Esophagus squamous epithelium (tissue), 5 donors: ENCODE measurements at regions not wholly inside any gene's neighbourhood (a gene's known extent, or its start where the extent isn't known, plus 50 kb on each side); places are given as distances from the start of the nearest gene placed in this dataset.

Experiments
- DNase-seq: peaks from one replicate; lab custom pipeline; 2025; lab: John Stamatoyannopoulos, UW
- H3K27ac ChIP-seq, 4 donors: fragments of 200-600 bp; sonication (generic); one replicate each; pipeline ENCODE4 v1.5.1; 2016 to 2019; ENCODE audit warnings: mild to moderate bottlenecking in 1 of 4
- H3K27me3 ChIP-seq, 4 donors: fragments of 200-600 bp; sonication (generic); 1 replicate in 3 of 4; 2 replicates in 1 of 4; pipeline versions ENCODE4 v1.5.1 to v1.6.0; 2017 to 2021; ENCODE audit warnings: antibody characterized with exemption in 1 of 4
- H3K36me3 ChIP-seq, 3 donors: fragments of 200-600 bp; sonication (generic); one replicate each; pipeline ENCODE4 v1.5.1; 2016 to 2019
- H3K4me1 ChIP-seq, 3 donors: fragments of 200-600 bp; sonication (generic); one replicate each; pipeline ENCODE4 v1.5.1; 2017 to 2019
- H3K4me3 ChIP-seq, 4 donors: fragments of 200-600 bp; sonication (generic); 1 replicate in 3 of 4; 2 replicates in 1 of 4; pipeline ENCODE4 v1.5.1; 2016 to 2019; ENCODE audit warnings: mild to moderate bottlenecking in 2 of 4, moderate library complexity in 1 of 4
- H3K9me3 ChIP-seq, 3 donors: fragments of 200-600 bp; sonication (generic); one replicate each; pipeline ENCODE4 v1.5.1; 2016 to 2019
- POLR2A ChIP-seq, 4 donors: fragments of 450-650 bp; IDR thresholded peaks; one replicate each; pipeline ENCODE4 v1.6.1; 2017; ENCODE audit warnings: antibody characterized with exemption in 4 of 4, mild to moderate bottlenecking in 4 of 4, moderate library complexity in 3 of 4
- WGBS, 2 donors: methylation state at CpG; one replicate each; pipeline ENCODE4 v1.1.5; 2018; 5-methylcytosine and 5-hydroxymethylcytosine counted together
- intact Hi-C: fragments of 100-400 bp; cut with DNase I; formaldehyde crosslinking; loops from one replicate; pipeline ENCODE4 v1.15.0; 2022
- TF ChIP-seq, protein P1 (sequence below), 6 experiments: fragments of 450-650 bp in 4 of 6; fragments of 200-600 bp in 2 of 6; sonication (generic) in 2 of 6; IDR thresholded peaks; one replicate each; pipeline ENCODE4 v1.5.1; 2016 to 2019; ENCODE audit warnings: antibody characterized with exemption in 6 of 6, mild to moderate bottlenecking in 4 of 6, moderate library complexity in 4 of 6
- donor health status: DM: yes; HTN: yes; CAD: no.

DNA sequence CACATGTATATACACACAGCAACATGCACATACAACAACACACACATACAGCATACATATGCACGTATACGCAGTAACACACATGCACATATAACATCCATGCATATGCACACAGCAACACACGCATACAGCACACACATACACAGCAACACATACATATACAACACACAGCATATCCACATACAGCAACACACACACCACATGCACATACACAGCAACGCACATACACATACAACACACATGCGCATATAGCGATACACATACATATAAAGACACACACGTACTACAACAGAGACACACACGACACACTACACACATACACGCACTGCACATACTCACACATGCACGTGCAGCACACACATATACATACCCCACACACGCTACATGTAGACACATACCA is 187.8 kb downstream of the GLI2 start:
- H3K9me3 ChIP-seq: no peaks in the 10 kb centered on the region
- H3K27me3 ChIP-seq: peaks cover 0 to 28% (median 0%) of the 10 kb centered on the region in 4 donors
- no peak overlapping the region for H3K4me3 ChIP-seq
- intact Hi-C loops: no loop called here
- no peak overlapping the region for H3K27ac ChIP-seq
- H3K36me3 ChIP-seq: no peaks in the 10 kb centered on the region
- TF ChIP-seq POLR2A (IDR thresholded peaks at IDR 0.05): no peak
- TF ChIP-seq, protein P1, sequence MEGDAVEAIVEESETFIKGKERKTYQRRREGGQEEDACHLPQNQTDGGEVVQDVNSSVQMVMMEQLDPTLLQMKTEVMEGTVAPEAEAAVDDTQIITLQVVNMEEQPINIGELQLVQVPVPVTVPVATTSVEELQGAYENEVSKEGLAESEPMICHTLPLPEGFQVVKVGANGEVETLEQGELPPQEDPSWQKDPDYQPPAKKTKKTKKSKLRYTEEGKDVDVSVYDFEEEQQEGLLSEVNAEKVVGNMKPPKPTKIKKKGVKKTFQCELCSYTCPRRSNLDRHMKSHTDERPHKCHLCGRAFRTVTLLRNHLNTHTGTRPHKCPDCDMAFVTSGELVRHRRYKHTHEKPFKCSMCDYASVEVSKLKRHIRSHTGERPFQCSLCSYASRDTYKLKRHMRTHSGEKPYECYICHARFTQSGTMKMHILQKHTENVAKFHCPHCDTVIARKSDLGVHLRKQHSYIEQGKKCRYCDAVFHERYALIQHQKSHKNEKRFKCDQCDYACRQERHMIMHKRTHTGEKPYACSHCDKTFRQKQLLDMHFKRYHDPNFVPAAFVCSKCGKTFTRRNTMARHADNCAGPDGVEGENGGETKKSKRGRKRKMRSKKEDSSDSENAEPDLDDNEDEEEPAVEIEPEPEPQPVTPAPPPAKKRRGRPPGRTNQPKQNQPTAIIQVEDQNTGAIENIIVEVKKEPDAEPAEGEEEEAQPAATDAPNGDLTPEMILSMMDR (IDR thresholded peaks at IDR 0.05): no peak
- 93 to 96% methylated on average over 11 of the region's 11 CpGs for WGBS, 2 donors
- no peak for DNase-seq
- H3K4me1 ChIP-seq: peaks cover 0 to 16% (median 4%) of the 10 kb centered on the region in 3 donors

DNA sequence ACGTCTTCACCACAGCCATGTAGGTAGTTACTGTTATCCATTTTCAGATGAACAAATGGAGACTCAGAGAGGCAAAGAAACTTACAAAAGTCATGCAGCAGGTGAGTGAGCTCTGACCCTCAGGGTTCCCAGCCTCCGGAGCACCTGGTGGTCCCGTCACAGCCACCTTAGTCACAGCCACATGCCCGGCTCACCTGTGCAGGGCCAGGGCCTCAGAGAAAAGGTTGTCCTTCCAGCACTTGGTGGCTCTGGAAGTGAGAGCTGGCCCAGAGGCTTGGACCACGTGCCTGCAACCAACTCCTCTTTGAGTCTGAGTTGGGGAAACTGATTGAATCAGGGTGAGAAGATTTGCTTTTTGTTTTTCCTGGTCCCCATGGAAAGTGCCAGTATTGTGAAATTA is 189.3 kb downstream of the GLI2 start:
- Histone ChIP-seq H3K9me3 (no peaks in the 10 kb centered on the region), H3K27me3 (peaks cover 0 to 14% (median 0%) of the 10 kb centered on the region in 4 donors), H3K4me1 (peaks cover 0 to 11% (median 1%) of the 10 kb centered on the region in 3 donors), H3K27ac (no peak overlapping the region), H3K4me3 (no peak overlapping the region), H3K36me3 (no peaks in the 10 kb centered on the region)
- 86 to 89% methylated on average over 1 of the region's 5 CpGs for WGBS, 2 donors
- intact Hi-C loops: no loop called here
- TF ChIP-seq POLR2A (IDR thresholded peaks at IDR 0.05): no peak
- TF ChIP-seq, protein P1 (IDR thresholded peaks at IDR 0.05): no peak
- DNase-seq: no peak

DNA sequence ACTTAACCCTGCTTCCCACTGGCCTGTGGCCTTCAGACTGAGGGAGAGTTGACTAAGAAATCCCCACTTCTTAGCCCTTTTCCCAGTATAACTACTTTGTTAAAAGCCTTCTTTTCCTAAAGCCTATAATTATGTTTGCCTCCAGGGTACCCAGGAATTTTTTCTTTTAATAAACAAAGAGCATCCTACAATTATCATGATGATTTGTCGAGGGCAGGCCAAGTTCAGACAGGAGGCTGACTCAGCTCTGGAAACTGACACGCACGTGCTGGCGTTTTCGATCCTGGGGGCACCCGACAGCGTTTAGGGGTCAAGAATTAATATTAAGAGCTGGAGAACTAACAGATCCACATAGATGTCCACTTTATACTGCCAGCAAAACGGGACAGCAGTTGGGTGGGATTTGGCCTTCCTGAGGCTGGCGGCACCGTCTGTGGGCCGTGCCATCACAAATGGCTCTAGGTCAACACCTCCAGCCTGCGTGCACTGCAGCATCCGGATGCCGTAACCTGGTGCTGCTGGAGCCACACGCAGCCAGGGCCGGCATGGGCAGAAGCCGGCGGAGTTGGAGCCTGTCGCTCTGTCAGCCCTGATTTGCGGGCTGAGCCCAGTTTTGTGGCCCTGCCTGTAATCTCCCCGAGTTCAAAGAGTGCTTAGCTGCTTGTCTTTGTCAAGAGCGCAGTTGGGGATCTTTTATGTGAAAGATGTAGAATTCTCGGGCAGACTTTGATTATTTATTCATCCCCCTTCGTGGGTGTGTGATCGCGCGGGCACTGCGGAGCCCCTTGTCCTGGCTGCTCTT is 191.0 kb downstream of the GLI2 start:
- Histone ChIP-seq H3K27ac (no peak overlapping the region), H3K9me3 (no peaks in the 10 kb centered on the region), H3K4me3 (no peak overlapping the region), H3K36me3 (no peaks in the 10 kb centered on the region), H3K4me1 (no peaks in the 10 kb centered on the region), H3K27me3 (peaks cover 0 to 13% (median 0%) of the 10 kb centered on the region in 4 donors)
- no peak for TF ChIP-seq POLR2A (IDR thresholded peaks at IDR 0.05)
- TF ChIP-seq, protein P1 (IDR thresholded peaks at IDR 0.05): no peak
- intact Hi-C loops: no loop called here
- no peak for DNase-seq
- WGBS, 2 donors: 64 to 73% methylated on average over 17 to 28 of the region's 28 CpGs

DNA sequence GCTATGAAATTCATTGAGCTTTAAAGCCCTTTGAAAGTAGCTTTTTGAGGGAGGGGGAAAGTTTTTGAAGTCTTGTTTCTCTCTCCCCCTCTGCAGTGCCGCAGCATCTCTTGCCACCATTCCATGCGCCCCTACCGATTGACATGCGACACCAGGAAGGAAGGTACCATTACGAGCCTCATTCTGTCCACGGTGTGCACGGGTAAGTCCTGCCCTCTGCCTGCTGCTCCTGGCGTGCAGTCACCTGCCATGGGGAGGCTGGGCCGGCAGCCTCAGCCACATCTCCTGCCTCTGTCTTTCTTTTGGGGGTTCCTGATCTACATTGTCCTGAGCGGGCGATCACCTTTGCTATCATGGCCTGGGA is 191.6 kb downstream of the GLI2 start:
- no peaks in the 10 kb centered on the region for H3K9me3 ChIP-seq
- no peaks in the 10 kb centered on the region for H3K36me3 ChIP-seq
- no peak overlapping the region for H3K27ac ChIP-seq
- intact Hi-C loops: no loop called here
- peaks cover 0 to 13% (median 0%) of the 10 kb centered on the region in 4 donors for H3K27me3 ChIP-seq
- 81 to 89% methylated on average over 11 of the region's 11 CpGs for WGBS, 2 donors
- TF ChIP-seq, protein P1 (IDR thresholded peaks at IDR 0.05): no peak
- TF ChIP-seq POLR2A (IDR thresholded peaks at IDR 0.05): no peak
- no peak overlapping the region for H3K4me3 ChIP-seq
- DNase-seq: no peak
- H3K4me1 ChIP-seq: peaks cover 0 to 2% (median 0%) of the 10 kb centered on the region in 3 donors

DNA sequence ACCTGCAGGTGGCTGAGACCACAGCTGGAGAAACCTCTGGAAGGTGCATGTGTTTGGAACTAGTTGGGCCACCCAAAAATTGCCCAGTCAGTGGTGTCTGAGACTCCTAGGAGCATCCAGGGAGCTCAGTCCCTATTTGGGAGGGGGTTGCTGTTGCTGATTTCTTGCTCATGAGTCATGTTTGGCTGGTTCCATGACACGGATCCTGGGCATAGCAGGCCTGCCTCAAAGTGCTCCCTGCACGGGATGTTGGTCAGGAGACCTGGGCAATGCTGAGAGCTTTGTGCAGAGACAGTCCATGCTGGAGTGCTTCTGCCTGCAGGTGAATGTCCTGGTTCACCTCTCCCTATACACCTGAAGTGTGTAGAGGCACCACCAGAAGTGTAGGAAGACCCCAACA is 194.2 kb downstream of the GLI2 start:
- Histone ChIP-seq H3K27me3 (peaks cover 0 to 13% (median 0%) of the 10 kb centered on the region in 4 donors), H3K4me1 (peaks cover 9 to 27% (median 16%) of the 10 kb centered on the region in 3 donors), H3K27ac (no peak overlapping the region), H3K4me3 (no peak overlapping the region), H3K36me3 (no peaks in the 10 kb centered on the region), H3K9me3 (no peaks in the 10 kb centered on the region)
- intact Hi-C loops: no loop called here
- WGBS, 2 donors: 17% methylated on average over 1 of the region's 2 CpGs; no CpG with 5 or more reads in 1 of the 2 donors
- TF ChIP-seq POLR2A (IDR thresholded peaks at IDR 0.05): no peak
- TF ChIP-seq, protein P1 (IDR thresholded peaks at IDR 0.05): no peak
- no peak for DNase-seq
